IPS-18c (cell line): ENCODE measurements at regions not wholly inside any gene's neighbourhood (a gene's known extent, or its start where the extent isn't known, plus 50 kb on each side); places are given as distances from the start of the nearest gene placed in this dataset.

Experiments used
- H3K4me3 ChIP-seq: 2 replicates; pipeline ENCODE4 v1.7.0; 2013; ENCODE audit warnings: low read depth, mild to moderate bottlenecking, low read length, moderate library complexity; ENCODE audit not compliant: insufficient read depth
- H3K9me3 ChIP-seq: one replicate; pipeline ENCODE4 v1.6.1; 2013; ENCODE audit warnings: mild to moderate bottlenecking, low read length, moderate library complexity; ENCODE audit not compliant: control insufficient read depth, insufficient read depth

DNA sequence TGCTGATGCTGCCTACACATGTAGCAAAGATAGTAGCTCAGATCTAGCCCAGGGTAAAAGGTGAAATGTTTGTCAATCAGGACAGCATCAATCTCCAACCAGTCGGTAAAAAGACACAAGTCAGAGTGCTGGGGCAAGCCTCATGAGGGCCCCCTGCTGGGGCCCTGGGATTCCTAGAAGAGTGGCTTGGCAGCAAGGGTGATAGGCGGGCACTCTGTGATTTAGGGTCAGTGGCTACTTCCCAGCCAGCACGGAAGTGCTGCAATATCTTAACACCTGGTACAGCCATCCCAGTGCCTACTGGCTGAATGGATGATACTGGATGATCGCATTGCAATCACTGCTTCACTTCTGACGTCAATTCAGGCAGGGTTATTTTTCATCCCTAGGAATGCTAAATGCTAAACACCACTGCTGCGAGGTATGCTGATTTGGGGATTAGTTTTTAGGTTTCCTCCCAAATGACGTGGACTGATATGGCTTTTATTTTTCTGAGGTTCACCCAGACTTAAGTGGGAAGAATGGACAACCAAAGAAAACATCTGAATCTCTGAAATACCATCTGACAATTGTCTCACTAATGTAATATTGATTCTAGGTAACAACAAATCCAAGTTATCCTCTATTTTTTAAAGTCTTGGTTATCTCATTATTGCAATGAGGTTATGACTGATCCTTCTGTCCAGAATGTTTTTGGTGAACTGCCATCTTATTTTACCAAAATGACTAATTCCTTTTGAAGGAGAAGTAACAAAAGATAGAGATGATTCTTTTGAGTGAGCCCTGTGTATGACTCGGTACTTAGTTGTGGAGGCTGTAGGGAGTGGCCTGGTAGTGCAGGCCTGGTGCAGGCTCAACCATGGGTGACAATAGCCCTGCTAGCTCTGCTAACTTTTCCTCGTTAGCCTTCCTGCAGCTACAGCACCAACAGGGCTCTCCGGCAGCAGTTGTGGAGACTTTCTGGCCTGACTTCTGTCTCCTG lies 432.5 kb downstream of the FGF9 start:
- H3K9me3 ChIP-seq = no peaks in the 10 kb centered on the region
- H3K4me3 ChIP-seq = no peak overlapping the region

DNA sequence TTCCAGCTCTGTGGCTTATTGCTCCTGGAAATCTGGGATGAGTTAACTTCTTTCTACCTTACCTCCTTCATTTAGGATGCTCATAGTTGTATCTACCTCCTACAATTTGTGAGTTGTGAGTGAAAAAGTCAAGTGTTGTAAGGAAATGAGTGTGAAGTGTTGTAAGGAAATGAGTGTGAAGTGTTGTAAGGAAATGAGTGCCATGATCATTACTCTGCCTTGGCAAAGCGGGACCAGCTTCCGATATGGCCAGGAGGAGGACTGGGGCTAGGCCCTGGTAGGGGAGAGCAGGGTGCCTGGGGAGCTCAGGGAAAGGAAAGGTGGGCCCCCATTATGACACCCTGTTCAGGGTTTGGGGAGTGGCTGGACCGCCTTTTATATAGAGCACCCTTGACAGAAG lies 435.2 kb downstream of the FGF9 start:
- no peak overlapping the region for H3K4me3 ChIP-seq

DNA sequence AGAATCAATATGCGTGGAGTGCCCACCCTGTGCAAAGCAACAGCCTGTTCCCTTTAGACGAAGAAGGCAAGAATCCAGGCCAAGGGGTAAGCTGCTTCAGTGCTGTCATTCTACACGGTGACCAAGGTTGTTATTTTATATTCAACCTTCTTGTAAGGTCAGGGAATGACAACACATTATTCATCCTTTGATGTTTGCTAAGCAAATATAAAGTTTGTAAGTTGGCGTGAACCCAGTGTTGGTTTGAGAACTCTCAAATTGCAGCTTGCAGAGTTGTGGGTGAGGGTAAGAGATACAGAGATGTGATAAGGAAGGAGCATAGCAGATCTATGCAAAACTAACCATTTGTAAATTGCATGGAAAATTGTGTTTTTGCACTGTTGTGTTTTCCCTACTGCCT lies 436.7 kb downstream of the FGF9 start:
- no peaks in the 10 kb centered on the region for H3K9me3 ChIP-seq
- no peak overlapping the region for H3K4me3 ChIP-seq

More for the DNA sequence above, 435.2 kb downstream of the FGF9 start:
- no peaks in the 10 kb centered on the region for H3K9me3 ChIP-seq

DNA sequence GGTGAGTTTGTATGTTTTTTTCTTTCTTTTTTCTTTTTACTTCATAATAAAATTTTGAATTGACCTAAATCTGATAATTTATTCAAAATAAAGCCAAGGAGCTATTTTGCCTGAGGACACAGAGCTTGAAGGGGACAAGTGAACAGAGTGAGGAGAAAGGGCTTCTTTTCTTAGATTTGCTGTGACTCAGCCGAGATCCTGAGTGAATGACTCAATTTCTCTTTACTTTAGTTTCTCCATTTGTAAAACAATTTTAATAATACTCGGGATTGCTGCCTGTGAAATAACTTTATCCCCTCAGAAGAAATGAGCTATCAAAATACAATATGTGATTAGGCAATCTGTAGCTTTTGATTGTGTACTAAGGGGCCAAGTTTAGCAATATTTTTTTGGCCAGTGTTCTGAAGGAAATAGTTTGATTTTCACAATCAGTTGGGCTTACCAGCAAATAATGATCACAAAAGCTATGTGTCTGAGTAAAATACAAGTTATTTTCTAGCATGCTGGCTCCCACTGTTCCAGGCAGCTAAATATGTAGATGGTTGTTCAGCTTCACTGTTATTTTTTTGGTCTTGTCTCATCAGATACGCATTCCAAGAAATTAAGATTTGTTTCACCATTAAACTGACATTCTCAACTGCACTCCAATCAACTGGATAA lies 437.5 kb downstream of the FGF9 start:
- Histone ChIP-seq H3K4me3 (no peak overlapping the region), H3K9me3 (no peaks in the 10 kb centered on the region)

DNA sequence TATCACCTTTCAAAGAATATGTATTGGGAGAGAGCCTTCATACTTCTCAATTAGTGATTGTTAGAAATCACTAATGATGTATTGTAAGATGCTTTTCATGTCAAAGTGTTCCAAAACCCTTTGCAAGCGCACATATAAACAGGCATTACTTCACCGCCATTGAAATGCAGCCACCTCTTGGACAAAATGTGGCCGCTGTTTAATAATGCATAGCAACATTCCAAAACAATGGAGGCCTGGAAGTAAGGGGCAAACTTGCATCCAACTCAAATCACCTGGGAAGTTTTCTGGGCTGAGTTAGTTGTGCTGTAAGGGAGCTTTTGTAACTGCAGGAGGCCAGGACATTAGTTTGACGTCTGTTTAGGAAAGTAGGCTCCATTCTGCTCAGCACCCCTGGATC lies 438.1 kb downstream of the FGF9 start:
- Histone ChIP-seq H3K9me3 (no peaks in the 10 kb centered on the region), H3K4me3 (no peak overlapping the region)

DNA sequence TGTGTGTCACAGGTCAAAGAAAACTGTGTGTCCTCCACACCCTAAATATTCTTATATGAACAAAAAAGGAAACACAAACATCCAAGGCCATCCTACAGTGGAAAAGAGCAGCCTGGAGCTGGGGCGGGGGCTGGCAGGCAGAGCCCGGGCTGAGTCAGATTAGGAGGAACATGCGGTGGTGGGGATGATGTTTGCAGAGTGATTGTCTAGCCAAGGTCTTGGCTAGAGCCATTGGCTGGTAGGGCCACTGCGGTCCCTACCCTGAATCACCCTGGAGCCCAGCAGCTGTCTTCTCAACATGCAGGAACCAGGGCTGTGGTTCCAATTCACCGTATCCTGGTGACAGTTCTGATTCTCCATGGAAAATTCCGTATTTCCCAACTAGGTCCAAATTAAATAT lies 439.5 kb downstream of the FGF9 start:
- H3K4me3 ChIP-seq = no peak overlapping the region

DNA sequence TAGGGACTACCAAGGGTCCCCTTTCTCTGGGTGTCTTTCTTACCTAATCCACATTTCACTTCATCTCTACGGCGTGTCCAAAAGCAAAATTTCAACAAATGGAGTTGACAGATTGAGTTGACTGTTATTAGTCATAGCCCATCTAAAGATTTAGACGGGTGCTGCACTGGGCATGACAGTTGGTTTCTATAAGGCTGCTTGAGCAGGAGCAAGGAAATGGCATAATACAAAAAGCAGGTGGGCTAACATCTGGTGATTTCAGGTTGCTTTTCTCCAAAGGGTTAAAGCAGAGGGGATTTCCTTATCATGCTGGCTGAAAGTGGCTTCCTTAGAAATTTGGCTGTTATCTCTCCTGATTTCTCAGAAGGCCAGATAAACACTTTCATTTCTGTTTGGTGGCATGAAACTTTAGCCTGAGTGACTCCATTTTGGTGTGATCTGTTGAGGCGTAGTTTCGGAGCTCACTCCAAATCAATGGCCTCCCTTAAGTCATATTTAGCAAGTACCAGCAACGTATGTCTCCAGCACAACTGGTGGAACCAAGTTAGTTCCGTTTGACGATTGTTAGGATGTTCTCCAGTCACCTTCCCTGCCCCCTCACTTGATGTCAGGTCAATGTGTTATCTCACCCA lies 440.4 kb downstream of the FGF9 start:
- Histone ChIP-seq H3K4me3 (no peak overlapping the region), H3K9me3 (no peaks in the 10 kb centered on the region)

More for the DNA sequence above, 439.5 kb downstream of the FGF9 start:
- H3K9me3 ChIP-seq = no peaks in the 10 kb centered on the region

DNA sequence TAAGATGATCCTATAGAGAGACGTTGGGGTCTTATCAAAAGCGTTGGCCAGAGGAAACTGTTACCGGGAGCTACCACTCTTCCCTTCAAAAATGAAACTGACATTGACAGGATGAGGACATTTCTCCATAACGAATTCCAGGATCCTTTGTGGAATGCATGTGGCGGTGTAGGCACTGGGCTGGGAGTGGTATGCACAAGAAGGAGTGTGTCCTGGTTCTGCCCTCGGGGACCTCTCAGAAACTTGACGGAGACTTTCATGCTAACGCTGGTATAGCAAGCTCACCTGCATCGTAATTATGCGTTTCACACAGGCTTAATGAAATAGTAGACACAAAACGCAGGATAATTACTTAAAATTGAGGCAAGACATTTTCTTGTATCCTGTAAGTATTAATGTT lies 441.1 kb downstream of the FGF9 start:
- Histone ChIP-seq H3K4me3 (no peak overlapping the region), H3K9me3 (no peaks in the 10 kb centered on the region)

DNA sequence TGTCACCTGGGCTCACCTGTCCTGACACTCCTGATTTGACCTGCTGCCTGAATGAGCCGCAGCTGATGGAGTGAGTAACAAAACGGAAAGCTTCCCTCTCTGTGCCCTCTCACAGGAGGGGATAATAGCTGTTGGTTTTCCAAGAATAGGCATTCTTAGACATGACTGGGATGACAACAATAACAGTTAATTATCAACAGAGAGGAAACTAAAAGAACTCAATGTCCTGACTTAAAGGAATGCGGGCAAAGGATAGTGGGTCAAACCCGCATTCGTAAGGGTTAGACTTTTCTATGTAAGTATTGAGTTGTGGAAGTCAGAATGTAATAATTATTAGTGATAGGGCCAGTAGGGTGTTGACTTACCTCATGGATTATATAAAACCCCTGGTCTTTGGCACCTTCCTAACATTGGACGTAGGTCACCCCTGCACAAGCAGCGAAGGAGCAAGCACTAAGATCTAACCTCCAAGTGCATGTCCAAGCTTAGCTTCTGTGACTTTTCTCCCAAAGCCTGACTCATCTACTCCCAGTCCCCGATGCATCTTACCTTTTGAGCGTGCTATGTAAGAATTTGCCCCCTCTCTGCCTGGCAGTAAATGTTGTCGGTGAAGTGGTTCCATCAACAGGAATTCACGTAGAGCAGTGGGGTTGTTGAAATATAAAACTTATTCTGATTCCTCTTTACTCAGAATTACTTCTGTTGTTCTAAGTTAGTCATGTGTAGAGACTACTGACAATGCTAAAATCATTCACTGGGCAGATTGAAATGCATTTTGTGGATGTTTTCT lies 442.3 kb downstream of the FGF9 start:
- Histone ChIP-seq H3K9me3 (no peaks in the 10 kb centered on the region), H3K4me3 (no peak overlapping the region)

DNA sequence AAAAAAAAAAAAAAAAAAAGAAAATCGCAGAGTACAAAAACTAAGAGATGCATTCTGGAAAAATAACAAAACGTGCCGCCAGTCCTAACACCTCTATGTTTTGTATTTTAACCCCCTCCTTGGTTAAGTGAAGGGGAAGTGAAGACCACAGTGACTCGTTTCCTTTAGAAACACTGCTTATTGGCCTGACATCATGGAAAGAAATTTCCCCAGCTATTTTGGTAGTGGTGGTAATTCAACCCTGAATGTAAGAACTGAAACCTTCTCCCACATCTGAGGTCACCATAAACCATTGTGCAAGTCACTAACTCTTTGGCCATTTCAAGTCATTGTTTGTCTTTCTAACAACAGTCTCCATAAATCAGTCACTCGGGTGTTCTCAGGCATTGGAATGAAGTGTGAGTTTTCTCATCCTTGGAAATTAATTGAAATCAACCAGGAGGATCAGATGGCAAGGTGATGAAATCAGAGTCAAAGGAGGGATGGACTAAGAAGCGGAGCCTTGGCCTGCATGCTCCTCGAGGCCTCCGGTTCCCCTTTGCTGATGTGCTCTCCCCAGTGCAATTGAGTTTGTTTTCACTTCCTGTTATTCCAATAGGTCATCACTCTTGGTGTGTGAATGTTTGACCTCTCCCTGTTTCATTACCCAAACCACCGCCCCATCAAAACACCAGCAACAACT lies 443.9 kb downstream of the FGF9 start:
- H3K4me3 ChIP-seq = no peak overlapping the region
- H3K9me3 ChIP-seq = no peaks in the 10 kb centered on the region

DNA sequence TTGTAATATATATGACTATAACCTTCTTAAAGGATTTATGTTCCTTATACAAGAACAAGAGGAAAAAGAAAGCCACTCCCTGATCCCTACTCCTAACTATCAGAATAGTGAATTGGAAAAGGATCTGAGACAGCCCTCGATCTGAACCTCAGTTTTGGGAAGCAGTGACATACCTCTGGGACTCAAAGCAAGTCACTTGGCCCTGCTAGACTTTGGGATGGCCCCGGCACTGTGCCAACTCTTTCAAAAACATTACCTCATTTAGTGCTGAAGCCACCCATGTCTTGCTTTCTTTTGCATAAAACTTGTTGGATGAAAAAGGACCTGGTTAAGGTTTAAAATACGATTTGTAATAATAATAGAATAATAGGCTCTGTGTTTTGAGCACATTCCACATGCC lies 447.3 kb downstream of the FGF9 start:
- Histone ChIP-seq H3K9me3 (no peaks in the 10 kb centered on the region), H3K4me3 (no peak overlapping the region)

DNA sequence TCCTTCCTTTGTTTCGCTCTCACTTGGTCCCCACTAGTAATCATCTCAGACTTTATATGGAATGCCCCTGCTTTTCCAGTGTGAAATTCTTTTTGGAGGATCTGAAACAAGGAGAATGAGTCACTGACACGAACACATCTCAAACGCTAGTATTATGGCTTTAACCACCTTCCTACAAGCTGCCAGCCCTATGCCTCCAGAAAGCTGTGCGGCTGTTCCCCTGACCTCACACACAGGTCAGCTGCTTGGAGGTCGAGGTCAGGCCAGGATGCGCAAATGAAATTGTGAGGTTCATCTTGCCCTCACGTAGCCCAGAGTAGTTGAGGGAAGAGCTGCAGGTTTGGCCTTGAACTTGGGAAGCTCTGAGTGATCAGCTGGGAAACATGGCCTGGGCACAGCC lies 449.8 kb downstream of the FGF9 start:
- no peaks in the 10 kb centered on the region for H3K9me3 ChIP-seq

DNA sequence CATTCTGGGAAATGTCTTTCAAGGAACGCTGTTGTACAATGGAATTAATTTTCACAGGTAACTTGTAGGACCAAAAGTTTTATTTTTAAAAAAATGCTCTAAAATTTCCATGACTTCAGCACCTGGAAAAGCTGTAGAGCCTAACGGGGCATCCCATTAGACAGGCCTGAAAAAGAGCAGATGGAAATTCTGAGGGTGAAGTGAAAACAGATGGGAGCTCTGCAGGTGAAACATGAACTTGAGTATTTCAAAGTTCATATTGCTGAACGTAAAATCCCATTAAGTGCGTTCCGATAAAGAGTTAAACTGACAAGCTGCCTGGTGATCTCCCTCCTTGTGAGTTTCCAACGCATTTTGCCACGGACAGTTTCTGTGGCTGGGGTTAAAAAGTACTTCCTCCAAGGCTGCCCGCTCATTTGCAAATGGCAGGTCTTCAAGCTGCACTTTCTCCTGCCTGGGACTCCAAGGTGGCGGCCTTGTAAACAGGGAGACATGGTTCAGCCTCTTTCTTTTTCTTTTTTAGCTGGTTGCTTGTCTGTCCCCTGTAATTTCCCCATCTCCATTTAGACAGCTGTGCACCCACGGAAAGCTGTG lies 450.4 kb downstream of the FGF9 start:
- no peak overlapping the region for H3K4me3 ChIP-seq
- no peaks in the 10 kb centered on the region for H3K9me3 ChIP-seq

More for the DNA sequence above, 449.8 kb downstream of the FGF9 start:
- H3K4me3 ChIP-seq = no peak overlapping the region

DNA sequence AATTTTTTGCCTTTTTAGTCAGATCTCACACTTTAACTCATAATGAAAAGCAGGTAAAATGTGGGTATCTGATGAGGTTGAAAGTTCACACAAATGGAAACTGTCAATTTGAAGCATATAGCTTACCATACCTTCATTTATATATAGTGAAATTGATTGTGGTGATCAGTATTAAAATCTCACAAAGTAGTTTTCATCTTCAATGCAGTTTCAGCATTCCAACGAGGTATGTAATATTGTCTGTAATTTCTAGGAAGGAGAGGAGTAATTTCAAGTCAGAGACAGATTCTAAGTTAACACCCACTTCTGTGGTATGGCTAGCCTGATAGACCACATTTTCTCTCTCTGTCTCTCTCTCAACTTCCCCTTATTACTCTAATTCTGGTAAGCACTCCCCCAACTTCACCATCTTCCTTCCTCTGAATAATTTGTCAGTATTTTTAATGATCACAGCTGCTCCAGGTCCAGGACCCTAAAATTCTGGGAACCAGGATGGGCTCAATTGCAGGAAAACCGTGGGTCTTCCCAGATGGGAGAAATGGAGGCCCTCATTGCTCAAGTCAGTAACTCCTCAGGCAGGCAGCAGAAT lies 455.7 kb downstream of the FGF9 start:
- Histone ChIP-seq H3K9me3 (no peaks in the 10 kb centered on the region), H3K4me3 (no peak overlapping the region)

DNA sequence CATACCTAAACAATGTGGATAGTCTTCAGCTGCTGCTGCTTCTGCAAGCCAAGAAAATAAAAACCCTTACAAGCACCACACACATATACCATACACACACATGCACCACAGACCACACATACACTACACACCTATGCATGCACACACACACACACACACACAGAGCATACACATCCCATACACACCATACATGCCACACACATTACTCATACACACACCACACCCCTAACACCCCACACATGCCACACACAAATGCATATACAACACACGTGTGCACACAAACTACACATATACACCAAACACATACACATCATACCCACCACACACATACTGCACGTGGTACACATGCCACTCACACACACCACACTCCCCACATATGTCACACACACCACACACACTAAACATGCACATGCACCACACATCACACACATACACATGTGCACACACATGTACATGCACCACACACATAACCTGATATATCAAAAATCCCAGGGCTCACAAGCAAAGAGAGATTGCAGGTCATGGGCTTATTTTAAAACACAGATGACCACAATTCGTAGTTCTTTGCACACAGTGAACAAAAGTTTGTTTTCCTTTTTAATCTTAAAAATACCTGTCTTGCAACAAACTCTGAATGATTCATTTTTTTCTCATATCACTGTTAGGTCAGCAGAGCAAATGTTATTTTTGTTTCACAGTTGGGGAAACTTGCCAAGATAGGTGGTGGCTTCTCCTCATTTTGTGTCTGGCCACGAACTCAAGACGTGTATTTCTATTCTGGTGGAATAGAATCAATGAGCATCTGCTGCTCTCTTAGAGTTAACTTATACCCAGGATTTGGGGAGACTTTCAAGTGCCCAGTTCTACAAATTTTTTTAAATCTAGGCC lies 456.6 kb downstream of the FGF9 start:
- H3K9me3 ChIP-seq = no peaks in the 10 kb centered on the region
- no peak overlapping the region for H3K4me3 ChIP-seq
